Stomach (tissue), 8 donors: ENCODE measurements at regions not wholly inside any gene's neighbourhood (a gene's known extent, or its start where the extent isn't known, plus 50 kb on each side); places are given as distances from the start of the nearest gene placed in this dataset.

Source experiments
- DNase-seq, 2 donors: peaks; one replicate each; pipeline versions ENCODE4 v3.0.0 to v3.0.0-alpha.2; 2013 to 2019
- H3K27ac ChIP-seq, 5 donors: fragments of 200-600 bp in 4 of 5; sonication (generic) in 4 of 5; one replicate each; pipeline ENCODE4 v1.5.1; 2013 to 2019; ENCODE audit warnings: mild to moderate bottlenecking in 1 of 5, moderate library complexity in 1 of 5
- H3K27me3 ChIP-seq, 3 donors: fragments of 200-600 bp; sonication (generic); one replicate each; pipeline ENCODE4 v1.5.1; 2017 to 2019; ENCODE audit warnings: mixed run types in 1 of 3
- H3K36me3 ChIP-seq, 4 donors: fragments of 200-600 bp; sonication (generic); 1 replicate in 3 of 4; 2 replicates in 1 of 4; pipeline ENCODE4 v1.5.1; 2016 to 2019
- H3K4me1 ChIP-seq, 4 donors: fragments of 200-600 bp; sonication (generic); one replicate each; pipeline ENCODE4 v1.5.1; 2016 to 2019
- H3K4me3 ChIP-seq, 4 donors: fragments of 200-600 bp; sonication (generic) in 3 of 4; one replicate each; pipeline ENCODE4 v1.5.1; 2016 to 2019; ENCODE audit warnings: mild to moderate bottlenecking in 1 of 4
- H3K9me3 ChIP-seq, 4 donors: fragments of 200-600 bp; sonication (generic); one replicate each; pipeline ENCODE4 v1.5.1; 2016 to 2019
- CTCF ChIP-seq, 7 experiments: fragments of 450-650 bp in 4 of 7; fragments of 200-600 bp in 3 of 7; sonication (generic) in 3 of 7; IDR thresholded peaks; one replicate each; pipeline ENCODE4 v1.5.1; 2016 to 2019; ENCODE audit warnings: antibody characterized with exemption in 7 of 7, control low read depth in 2 of 7, mild to moderate bottlenecking in 1 of 7
- EP300 ChIP-seq: sonication (generic); formaldehyde crosslinking; IDR thresholded peaks from one replicate; pipeline ENCODE4 v1.6.1; 2017; ENCODE audit warnings: antibody characterized with exemption
- POLR2A ChIP-seq, 4 donors: fragments of 450-650 bp; IDR thresholded peaks; one replicate each; pipeline ENCODE4 v1.6.1; 2016; ENCODE audit warnings: antibody characterized with exemption in 4 of 4, control low read depth in 2 of 4, mild to moderate bottlenecking in 1 of 4, moderate library complexity in 1 of 4
- POLR2AphosphoS5 ChIP-seq, 3 donors: sonication (generic); formaldehyde crosslinking; IDR thresholded peaks; one replicate each; pipeline ENCODE4 v1.6.1; 2016; ENCODE audit warnings: antibody characterized with exemption in 3 of 3
- WGBS, 5 donors: extraction: QIAGEN DNeasy Blood & Tissue Kit in 3 of 5; methylation state at CpG; one replicate each; pipeline versions ENCODE4 v1.1.5 to v1.1.7; 2013 to 2018; 5-methylcytosine and 5-hydroxymethylcytosine counted together
- intact Hi-C: fragments of 100-400 bp; cut with DNase I; formaldehyde crosslinking; loops from one replicate; pipeline ENCODE4 v1.15.1; 2023; ENCODE audit warnings: low total_unique reads
- donor health status: healthy with polysubstance abuse.
- donor health status: Bipolar disorder and iron deficiency.
- donor health status: healthy.

GRCh38 chr14:65794674-65795279 is 382.2 kb downstream of the FUT8 start:
- H3K4me3 ChIP-seq: no peak overlapping the region
- intact Hi-C loops: no loop called here
- TF ChIP-seq POLR2AphosphoS5 (IDR thresholded peaks at IDR 0.05) (no peak), POLR2A (IDR thresholded peaks at IDR 0.05) (no peak)
- 52 to 69% (median 68%) methylated on average over 6 of the region's 6 CpGs for WGBS, 5 donors
- H3K4me1 ChIP-seq: no peaks in the 10 kb centered on the region
- H3K9me3 ChIP-seq: no peaks in the 10 kb centered on the region
- peaks cover 0 to 3% (median 0%) of the 10 kb centered on the region in 3 donors for H3K27me3 ChIP-seq
- H3K27ac ChIP-seq: no peak overlapping the region
- no peaks in the 10 kb centered on the region for H3K36me3 ChIP-seq
- no peak for DNase-seq

- no peak overlapping the region for H3K4me3 ChIP-seq
- 91 to 93% (median 92%) methylated on average over 8 of the region's 8 CpGs for WGBS, 5 donors
- no peak for DNase-seq
- H3K27ac ChIP-seq: no peak overlapping the region
- no peaks in the 10 kb centered on the region for H3K36me3 ChIP-seq
- no peaks in the 10 kb centered on the region for H3K27me3 ChIP-seq
- intact Hi-C loops: no loop called here
- no peak for TF ChIP-seq CTCF (IDR thresholded peaks at IDR 0.05)
- no peak for TF ChIP-seq POLR2AphosphoS5 (IDR thresholded peaks at IDR 0.05)
- no peak for TF ChIP-seq POLR2A (IDR thresholded peaks at IDR 0.05)
- no peak for TF ChIP-seq EP300
- no peaks in the 10 kb centered on the region for H3K4me1 ChIP-seq
- no peaks in the 10 kb centered on the region for H3K9me3 ChIP-seq
Measured at GRCh38 chr14:65798216-65798615, 385.7 kb downstream of the FUT8 start.

GRCh38 chr14:65800694-65801093 is 388.2 kb downstream of the FUT8 start:
- DNase-seq: no peak
- H3K4me3 ChIP-seq: no peak overlapping the region
- H3K27ac ChIP-seq: no peak overlapping the region
- 85 to 94% (median 89%) methylated on average over 6 of the region's 6 CpGs for WGBS, 5 donors
- TF ChIP-seq POLR2A (IDR thresholded peaks at IDR 0.05): no peak
- no peaks in the 10 kb centered on the region for H3K4me1 ChIP-seq
- no peaks in the 10 kb centered on the region for H3K36me3 ChIP-seq
- intact Hi-C loops: no loop called here
- H3K27me3 ChIP-seq: no peaks in the 10 kb centered on the region
- no peaks in the 10 kb centered on the region for H3K9me3 ChIP-seq

GRCh38 chr14:65802196-65802595 is 389.7 kb downstream of the FUT8 start:
- no peaks in the 10 kb centered on the region for H3K36me3 ChIP-seq
- TF ChIP-seq POLR2AphosphoS5 (IDR thresholded peaks at IDR 0.05): no peak
- no peak for TF ChIP-seq POLR2A (IDR thresholded peaks at IDR 0.05)
- no peak for TF ChIP-seq CTCF (IDR thresholded peaks at IDR 0.05)
- TF ChIP-seq EP300: no peak
- WGBS, 5 donors: 70 to 94% (median 88%) methylated on average over 2 of the region's 2 CpGs
- no peak overlapping the region for H3K27ac ChIP-seq
- no peaks in the 10 kb centered on the region for H3K27me3 ChIP-seq
- no peaks in the 10 kb centered on the region for H3K4me1 ChIP-seq
- intact Hi-C loops: no loop called here
- H3K9me3 ChIP-seq: peaks cover 0 to 1% (median 0%) of the 10 kb centered on the region in 4 donors
- H3K4me3 ChIP-seq: no peak overlapping the region
- DNase-seq: no peak

GRCh38 chr14:65803885-65804284 is 391.4 kb downstream of the FUT8 start:
- DNase-seq: no peak
- WGBS, 5 donors: 84 to 89% (median 88%) methylated on average over 6 of the region's 6 CpGs
- Histone ChIP-seq H3K4me3 (no peak overlapping the region), H3K27me3 (no peaks in the 10 kb centered on the region), H3K9me3 (peaks cover 3 to 18% (median 11%) of the 10 kb centered on the region in 4 donors), H3K4me1 (no peaks in the 10 kb centered on the region), H3K36me3 (no peaks in the 10 kb centered on the region), H3K27ac (no peak overlapping the region)
- intact Hi-C loops: no loop called here
- no peak for TF ChIP-seq POLR2A (IDR thresholded peaks at IDR 0.05)
- TF ChIP-seq EP300: no peak
- TF ChIP-seq CTCF (IDR thresholded peaks at IDR 0.05): no peak
- no peak for TF ChIP-seq POLR2AphosphoS5 (IDR thresholded peaks at IDR 0.05)
